Left colon (tissue), 2 donors: ENCODE measurements at regions not wholly inside any gene's neighbourhood (a gene's known extent, or its start where the extent isn't known, plus 50 kb on each side); places are given as distances from the start of the nearest gene placed in this dataset.
"Not testable (repeated sequence)": the region's sequence is repeated elsewhere in the genome, so short reads cannot be mapped to it uniquely, and the experiment has no call there.

Experiments
- ATAC-seq: fragments of 200-7000 bp; cut with Tn5 transposase; one replicate; pipeline ENCODE4 v1.9.1; 2020; ENCODE audit warnings: mild to moderate bottlenecking, moderate library complexity
- DNase-seq, 2 donors: peaks; one replicate each; pipeline ENCODE4 v3.0.0-alpha.2; 2020
- intact Hi-C, 2 donors: fragments of 100-400 bp; cut with DNase I in 1 of 2; cut with micrococcal nuclease in 1 of 2; formaldehyde crosslinking; loops; one replicate each; pipeline versions ENCODE4 v1.11.2 to v1.14.0; 2022; cut with DNase I, micrococcal nuclease
- donor health status: DM: no; HTN: no; CAD: no.
- donor health status: DM: yes; HTN: yes; CAD: no.

- ATAC-seq, result no peak
- no peak for DNase-seq
- intact Hi-C loops, result no loop called here
Observed at GRCh38 chr3:154656486-154656885, 226.5 kb upstream of the GPR149 start.

- ATAC-seq, result no peak
- no peak for DNase-seq
- intact Hi-C loops, result no loop called here
Observed at GRCh38 chr3:154642145-154642544, 212.2 kb upstream of the GPR149 start.

GRCh38 chr3:154625756-154626155 is 195.8 kb upstream of the GPR149 start:
- intact Hi-C loops, result no loop called here
- ATAC-seq (no peak), DNase-seq (no peak)

GRCh38 chr3:154619621-154620020 is 189.6 kb upstream of the GPR149 start:
- ATAC-seq, intact Hi-C loops, DNase-seq: not testable (repeated sequence)

- DNase-seq (no peak), ATAC-seq (no peak)
- intact Hi-C loops, result no loop called here
Observed at GRCh38 chr3:154616298-154616697, 186.3 kb upstream of the GPR149 start.

GRCh38 chr3:154615471-154615870 is 185.5 kb upstream of the GPR149 start:
- ATAC-seq (no peak), DNase-seq (no peak)
- intact Hi-C loops, result no loop called here

- no peak for DNase-seq
Observed at GRCh38 chr3:154614601-154615000, 184.6 kb upstream of the GPR149 start.

GRCh38 chr3:154614078-154614477 is 184.1 kb upstream of the GPR149 start:
- no peak for ATAC-seq
- no peak for DNase-seq
- intact Hi-C loops, result no loop called here

More at GRCh38 chr3:154614601-154615000, 184.6 kb upstream of the GPR149 start:
- ATAC-seq, result no peak
- intact Hi-C loops, result no loop called here

- intact Hi-C loops, result no loop called here
- DNase-seq (no peak), ATAC-seq (no peak)
Observed at GRCh38 chr3:154602241-154602640, 172.3 kb upstream of the GPR149 start.

GRCh38 chr3:154598166-154598565 is 168.2 kb upstream of the GPR149 start:
- intact Hi-C loops, result no loop called here
- ATAC-seq (no peak), DNase-seq (no peak)

GRCh38 chr3:154590675-154591384 is 160.8 kb upstream of the GPR149 start:
- no peak for DNase-seq
- ATAC-seq, result no peak
- intact Hi-C loops, result no loop called here

- DNase-seq (no peak), ATAC-seq (no peak)
- intact Hi-C loops, result no loop called here
Observed at GRCh38 chr3:154588831-154589230, 158.8 kb upstream of the GPR149 start.

- intact Hi-C loops, result no loop called here
- no peak for ATAC-seq
Observed at GRCh38 chr3:154584974-154585373, 155.0 kb upstream of the GPR149 start.

GRCh38 chr3:154584041-154584440 is 154.1 kb upstream of the GPR149 start:
- no peak for DNase-seq
- intact Hi-C loops, result no loop called here
- no peak for ATAC-seq

More at GRCh38 chr3:154584974-154585373, 155.0 kb upstream of the GPR149 start:
- DNase-seq, result no peak

GRCh38 chr3:154583086-154583634 is 153.2 kb upstream of the GPR149 start:
- no peak for DNase-seq
- ATAC-seq, result no peak
- intact Hi-C loops, result no loop called here

- ATAC-seq (no peak), DNase-seq (no peak)
- intact Hi-C loops, result no loop called here
Observed at GRCh38 chr3:154582501-154582900, 152.5 kb upstream of the GPR149 start.

GRCh38 chr3:154571553-154572226 is 141.7 kb upstream of the GPR149 start:
- intact Hi-C loops, result no loop called here
- no peak for DNase-seq
- ATAC-seq, result no peak

- intact Hi-C loops, result no loop called here
- DNase-seq (no peak), ATAC-seq (no peak)
Observed at GRCh38 chr3:154568064-154568463, 138.1 kb upstream of the GPR149 start.

- intact Hi-C loops, result no loop called here
- DNase-seq (no peak), ATAC-seq (no peak)
Observed at GRCh38 chr3:154559623-154560022, 129.6 kb upstream of the GPR149 start.

- DNase-seq, result no peak
- ATAC-seq, result no peak
- intact Hi-C loops, result no loop called here
Observed at GRCh38 chr3:154552338-154552737, 122.3 kb upstream of the GPR149 start.
